ENCODE measurements at regions not wholly inside any gene's neighbourhood (a gene's known extent, or its start where the extent isn't known, plus 50 kb on each side); places are given as distances from the start of the nearest gene placed in this dataset.

GRCh38 chr17:71941920-71942319, 178.9 kb upstream of the SOX9 start:
- TF ChIP-seq CTCF (IDR thresholded peaks at IDR 0.05) (no peak), RELA (CRISPR knock-in tag; IDR thresholded peaks at IDR 0.05; ENCODE audit: borderline replicate concordance) (no peak), IRF2 (CRISPR knock-in tag; IDR thresholded peaks at IDR 0.05; ENCODE audit: borderline replicate concordance, low read depth) (no peak), ATF1 (CRISPR knock-in tag; IDR thresholded peaks at IDR 0.05) (no peak), NR3C1 (CRISPR knock-in tag; conservative IDR thresholded peaks at IDR 0.05; ENCODE audit: low read depth) (no peak), ZNF512 (CRISPR knock-in tag; IDR thresholded peaks at IDR 0.05; ENCODE audit: borderline replicate concordance) (no peak), ATF3 (CRISPR knock-in tag; conservative IDR thresholded peaks at IDR 0.05) (no peak)
